Stimulated activated CD4-positive, alpha-beta T cell treated with anti-CD3 and anti-CD28 coated beads, Interleukin-12 subunit alpha, Interleukin-12 subunit beta, amount 100 ng/mL, for 4 hours (primary cell): ENCODE measurements at regions not wholly inside any gene's neighbourhood (a gene's known extent, or its start where the extent isn't known, plus 50 kb on each side); places are given as distances from the start of the nearest gene placed in this dataset.

Source experiments
- DNase-seq: peaks from one replicate; pipeline ENCODE4 v3.0.0-alpha.2; 2020

DNA sequence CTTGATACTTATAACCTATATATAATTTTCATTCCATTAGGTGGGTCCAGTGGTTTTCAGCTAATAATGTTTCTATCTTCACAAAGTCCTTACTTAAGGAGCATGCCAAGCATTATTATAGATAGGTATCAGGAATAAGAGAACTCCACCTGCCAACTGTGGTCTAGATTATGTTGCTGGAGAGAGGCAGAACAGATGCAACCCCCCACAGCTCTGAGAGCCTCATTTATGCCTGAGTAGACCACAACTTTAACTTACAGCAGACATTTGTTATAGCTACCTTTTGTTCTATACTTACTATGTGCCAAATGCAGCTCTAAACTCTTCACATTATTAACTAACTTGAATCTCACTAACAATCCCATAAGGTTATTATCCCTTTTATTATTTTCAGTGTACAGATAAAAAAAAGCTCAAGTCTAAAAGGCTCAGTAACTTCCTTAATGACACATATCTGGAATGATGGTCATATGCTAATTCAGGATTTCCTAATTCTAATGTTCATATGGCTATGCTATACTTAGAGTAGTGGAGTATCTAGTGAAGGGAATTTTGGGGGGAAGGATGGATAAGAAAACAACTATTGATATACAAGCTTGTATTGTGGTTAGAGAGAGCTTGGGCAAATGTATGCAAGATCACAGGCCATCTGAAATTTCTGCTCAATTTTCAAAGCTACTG is 119.1 kb upstream of the RND3 start:
- DNase-seq: no peak

DNA sequence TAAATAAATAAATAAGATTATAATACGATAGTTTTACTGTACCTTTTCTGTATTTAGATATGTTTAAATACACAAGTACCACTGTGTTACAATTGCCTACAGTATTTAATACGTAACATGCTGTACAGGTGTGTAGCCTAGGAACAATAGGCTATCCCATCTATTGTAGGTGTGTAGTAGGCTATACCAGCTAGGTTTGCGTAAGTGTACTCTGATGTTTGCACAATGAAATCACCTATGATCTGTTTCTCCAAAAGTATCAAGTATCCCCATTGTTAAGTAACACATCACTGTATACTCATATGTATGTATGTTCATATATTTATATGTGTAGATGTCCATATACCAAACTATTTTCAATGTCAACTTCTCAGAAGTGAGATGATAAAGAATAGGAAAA is 118.2 kb upstream of the RND3 start:
- no peak for DNase-seq

DNA sequence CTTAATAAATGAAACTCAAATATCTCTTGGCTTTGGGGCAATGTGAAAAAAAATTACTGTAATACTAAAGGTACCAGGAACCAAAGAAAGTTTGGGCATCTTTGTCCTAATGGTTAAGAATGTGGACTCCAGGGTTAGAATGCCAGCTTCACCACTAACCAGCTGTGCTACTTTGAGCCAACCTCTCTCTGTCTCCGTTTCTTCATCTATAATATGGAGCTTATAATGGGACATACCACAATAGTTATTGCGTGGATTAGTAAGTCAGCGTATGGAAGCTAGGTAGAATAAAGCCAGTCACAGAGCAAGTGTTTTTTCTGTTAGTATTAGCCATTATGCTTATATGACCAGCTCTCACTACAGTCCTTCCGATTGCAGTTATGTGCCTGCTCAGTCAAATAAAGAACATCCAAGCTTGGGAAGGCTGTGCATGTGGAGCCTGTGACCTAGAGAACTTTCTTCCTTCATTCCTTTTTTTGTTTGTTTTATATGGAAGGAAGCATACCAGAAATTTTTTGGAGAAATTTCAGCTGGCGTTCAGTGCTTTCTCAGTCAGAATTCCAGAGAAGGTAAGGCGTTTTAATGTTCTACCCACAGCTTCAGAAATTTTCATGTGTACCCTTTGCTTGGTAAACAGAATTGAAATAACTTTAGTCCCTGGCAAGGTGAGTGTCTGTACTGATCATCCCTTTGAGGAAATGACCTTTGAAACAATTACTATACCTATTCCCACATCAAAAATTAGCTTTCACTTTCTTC is 114.0 kb upstream of the RND3 start:
- DNase-seq: no peak

DNA sequence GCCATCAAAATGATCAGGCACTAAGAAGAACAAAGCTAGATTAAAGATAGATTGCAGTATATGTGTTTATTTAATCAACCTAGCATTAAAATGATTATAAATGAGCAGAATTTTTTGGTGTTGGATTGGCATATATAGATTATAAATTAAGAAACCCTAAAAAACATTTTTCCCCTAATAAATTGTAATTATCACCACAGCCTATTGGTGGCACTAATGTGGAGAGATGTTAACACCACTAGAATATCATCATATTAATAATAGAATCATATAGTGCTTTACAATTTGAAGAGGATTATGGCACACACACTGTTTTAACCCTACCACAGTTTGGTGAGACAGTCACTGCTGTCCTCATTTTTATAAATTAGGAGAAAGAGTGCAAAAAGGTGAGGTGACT is 112.4 kb upstream of the RND3 start:
- DNase-seq: no peak

DNA sequence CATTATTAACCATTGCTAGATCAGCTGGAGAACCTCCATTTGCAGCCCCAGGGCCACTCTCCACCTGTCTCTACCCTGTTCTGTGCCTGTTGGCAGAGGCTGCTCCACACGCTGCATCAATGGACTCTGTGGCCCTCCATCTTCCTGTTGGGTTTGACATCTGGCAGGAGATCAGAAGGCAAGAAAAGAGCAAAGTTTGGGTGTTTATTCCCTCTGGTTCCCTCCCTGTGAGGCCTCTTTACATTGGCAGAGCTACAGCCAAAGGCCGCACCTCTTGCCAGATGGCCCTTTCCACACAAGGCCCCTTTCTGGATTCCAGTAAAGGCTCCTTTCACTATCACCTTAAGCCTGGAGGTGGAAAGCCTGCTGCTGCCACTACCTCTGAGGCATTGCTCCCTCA is 110.9 kb upstream of the RND3 start:
- no peak for DNase-seq

DNA sequence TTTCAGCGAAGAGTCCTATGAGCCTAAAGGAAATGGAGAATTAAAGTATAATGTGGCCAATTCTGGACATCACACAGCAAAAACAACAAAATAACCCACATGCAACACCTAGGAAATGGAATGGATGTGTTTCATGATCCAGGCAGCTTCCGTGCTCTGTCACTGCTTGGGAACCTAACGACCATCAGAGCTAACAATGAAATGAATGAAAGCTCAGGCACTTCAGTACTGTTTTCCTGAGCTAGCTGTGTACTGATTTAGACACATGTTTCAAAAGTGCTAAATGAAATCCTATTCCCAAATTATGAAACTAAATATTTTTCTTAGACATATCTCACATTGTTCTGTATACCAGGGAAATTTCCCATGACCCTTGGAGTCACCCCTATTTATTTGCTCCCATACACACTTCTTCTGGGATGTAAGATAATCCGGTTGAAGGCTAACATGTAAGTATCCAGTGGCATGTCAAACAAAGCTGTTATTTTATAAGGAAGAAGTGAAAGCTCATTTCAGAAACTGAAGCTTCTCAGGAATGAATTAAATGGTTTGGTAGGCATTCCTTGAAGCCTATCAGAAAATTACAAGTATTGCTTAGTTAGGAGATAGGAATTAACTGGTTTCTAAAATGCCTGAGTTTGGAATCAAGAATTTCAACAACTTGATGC is 108.5 kb upstream of the RND3 start:
- DNase-seq: no peak

DNA sequence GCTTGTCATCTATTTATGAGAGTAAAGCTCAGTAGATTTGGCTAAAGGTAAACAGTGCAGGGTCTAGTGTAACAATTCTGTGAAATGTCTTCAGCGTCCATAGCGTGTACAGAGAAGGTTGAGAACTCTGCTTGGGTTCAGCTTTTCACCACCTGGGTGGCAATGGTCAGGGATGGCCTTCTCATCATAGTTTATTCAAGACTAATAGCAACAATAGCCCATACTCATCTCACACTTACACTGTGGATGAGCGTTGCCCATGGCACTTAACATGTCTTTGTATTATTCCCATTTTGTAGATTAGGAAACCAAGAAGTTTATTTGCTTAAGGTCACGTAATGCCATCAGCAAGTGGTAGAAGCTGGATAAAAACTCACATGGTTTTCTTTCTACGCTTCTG is 106.8 kb upstream of the RND3 start:
- DNase-seq: no peak

DNA sequence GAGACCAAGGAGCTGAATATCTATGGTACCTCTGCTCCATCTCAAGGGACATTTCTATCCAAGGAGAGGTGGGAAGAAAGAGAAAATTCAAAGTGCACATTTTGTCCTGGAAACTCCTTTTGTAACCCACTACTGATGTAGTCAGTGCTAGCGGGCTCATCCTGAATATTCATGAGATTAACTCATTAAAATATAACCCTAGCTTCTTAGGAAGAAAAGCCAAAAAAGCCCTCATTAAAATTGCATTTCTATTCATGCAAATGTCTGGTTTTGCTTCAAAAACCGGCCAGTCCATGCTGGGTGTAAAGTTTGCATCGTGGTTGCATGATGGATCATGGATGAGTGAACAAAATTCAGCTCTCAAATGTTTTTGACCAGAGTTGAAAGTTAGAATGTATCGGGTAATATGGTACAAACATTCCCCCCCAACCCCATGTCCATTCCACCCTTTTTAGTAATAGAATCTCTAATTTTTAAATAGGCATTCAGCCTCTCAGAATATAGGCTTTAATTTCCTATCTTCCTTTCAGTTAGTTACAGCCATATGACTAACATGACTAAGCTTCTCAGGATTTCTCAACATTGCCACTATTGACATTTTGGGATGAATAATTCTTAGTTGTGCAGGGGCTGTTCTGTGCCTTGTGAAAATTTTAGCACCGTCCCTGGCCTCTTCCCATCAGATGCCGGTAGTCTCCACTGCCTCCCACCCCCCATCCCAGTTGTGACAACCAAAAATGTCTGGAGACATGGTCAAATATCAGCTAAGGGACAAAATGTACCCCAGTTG is 104.2 kb upstream of the RND3 start:
- no peak for DNase-seq

DNA sequence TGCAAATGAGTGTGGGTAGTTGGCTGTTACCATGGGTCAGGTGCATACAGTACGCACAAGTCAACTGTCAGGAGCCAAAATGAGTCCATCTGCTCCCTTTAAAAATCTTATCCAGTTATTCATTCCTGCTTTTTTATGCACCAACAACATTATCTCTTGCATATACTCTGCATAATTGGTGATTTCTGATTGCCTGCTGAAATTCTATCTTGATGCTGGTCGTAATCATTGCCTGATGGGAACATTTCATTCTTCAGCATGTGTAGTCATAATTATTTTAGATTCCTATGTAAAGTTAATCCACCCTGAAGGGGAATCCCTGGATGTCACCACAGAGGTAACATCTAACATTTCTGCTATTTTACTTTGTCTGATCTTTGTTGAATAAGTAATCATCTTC is 102.2 kb upstream of the RND3 start:
- no peak for DNase-seq

DNA sequence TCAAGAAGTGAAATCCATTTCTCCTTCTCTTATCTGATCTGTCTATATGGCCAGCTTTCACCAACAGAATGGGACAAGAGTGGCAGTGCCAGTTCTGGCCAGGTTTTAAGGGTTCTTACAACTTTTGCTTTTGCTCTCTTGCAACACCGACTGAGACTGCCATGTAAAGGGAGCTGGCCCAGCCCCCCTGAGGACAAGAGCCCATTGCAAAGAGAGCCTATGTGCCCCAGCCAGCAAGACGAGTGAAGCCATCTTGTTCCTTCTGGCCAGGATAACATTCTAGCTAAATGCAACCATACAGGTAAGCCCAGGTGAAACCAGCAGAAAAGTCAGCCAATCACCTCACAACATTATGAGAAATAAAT is 101.0 kb upstream of the RND3 start:
- no peak for DNase-seq

DNA sequence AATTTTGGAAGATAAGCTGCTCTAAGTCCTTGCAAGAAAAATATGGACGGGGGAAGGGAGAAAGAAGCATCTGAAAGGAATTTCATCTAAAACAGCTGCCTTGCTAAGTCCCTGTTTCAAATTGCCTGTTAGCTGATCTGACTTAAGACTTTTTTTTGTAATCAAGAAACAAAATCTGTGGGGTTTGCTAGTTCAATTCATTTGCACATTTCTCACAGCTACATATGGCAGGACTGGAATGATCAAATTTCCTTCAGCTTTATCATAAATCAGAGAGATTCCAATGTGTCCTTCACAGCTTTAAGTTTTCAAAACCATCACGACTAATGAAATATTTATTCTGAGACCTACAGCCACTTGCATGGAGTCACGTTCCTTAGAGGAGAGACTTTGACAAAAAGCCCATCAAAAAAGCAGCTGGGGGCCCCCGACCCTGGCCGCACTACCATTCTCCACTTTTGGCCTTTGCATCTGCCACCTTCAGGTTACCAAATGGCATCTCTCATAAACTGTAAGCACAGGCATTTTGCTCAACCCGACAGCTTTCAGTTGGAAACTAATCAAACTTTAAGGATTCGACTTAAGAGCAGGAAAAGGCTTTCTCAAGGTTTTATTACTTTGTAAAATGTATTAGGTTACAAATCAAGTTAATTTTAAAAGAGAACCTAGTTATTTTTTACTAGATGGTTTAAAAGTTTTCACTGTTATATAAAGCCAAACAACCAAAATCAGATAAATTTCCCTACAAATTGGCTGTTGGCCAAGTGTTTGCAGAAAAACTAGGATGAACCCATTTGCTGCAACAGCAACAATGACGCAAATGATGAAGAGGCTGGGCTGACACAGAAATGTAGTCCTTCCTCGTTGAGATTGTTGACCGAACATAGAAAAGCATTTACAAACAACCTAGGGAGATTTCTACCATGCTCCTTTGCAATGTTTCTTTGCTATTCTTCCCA is 100.4 kb upstream of the RND3 start:
- no peak for DNase-seq

DNA sequence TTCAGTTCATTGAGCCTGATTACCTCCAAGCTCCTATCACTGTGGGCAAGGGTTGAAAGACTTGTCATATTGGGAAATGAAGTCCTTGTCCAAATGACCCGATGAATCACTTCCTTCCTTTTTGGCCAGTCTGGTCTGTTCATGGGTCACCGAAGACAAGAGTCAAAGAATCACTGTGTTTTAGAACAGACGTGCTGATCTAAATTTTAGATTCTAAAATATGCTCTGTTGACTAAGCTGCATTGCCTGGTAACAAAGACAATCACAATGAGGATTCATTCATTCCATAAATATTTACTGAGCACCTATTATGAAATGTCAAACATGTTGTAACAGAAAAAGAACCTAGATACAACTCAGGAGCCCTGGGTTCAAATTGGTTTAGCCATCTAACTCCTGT is 99.4 kb upstream of the RND3 start:
- DNase-seq: no peak

DNA sequence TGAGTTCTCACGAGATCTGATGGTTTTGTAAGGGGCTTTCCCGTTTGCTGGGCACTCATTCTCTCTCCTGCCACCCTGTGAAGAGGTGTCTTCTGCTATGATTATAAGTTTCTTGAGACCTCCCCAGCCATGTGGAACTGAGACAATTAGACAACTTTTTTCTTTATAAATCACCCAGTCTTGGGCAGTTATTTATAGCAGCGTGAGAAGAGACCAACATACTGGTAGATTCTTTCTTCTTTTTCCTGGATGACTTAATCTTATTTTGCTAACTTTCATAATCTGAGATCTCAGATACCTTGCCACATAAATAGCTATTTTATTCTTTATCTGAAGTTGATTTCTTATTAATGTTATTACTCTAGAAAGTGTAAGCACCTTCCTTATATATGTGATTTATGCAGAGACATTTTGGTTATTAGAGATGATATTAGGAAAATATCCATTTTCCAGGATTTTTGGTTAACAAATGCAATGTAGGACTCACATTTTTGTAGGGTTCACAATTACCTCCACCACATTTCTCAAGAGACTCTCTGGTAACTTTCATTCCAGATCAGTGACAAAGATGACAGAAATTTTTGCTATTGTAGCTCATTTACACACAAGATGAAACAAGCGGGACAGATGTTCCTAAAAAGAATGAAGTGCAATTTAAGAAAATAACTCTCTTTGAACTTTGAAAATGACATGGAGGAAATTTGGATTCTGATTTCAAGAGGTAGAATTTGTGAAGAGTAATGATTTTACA is 97.9 kb upstream of the RND3 start:
- no peak for DNase-seq

DNA sequence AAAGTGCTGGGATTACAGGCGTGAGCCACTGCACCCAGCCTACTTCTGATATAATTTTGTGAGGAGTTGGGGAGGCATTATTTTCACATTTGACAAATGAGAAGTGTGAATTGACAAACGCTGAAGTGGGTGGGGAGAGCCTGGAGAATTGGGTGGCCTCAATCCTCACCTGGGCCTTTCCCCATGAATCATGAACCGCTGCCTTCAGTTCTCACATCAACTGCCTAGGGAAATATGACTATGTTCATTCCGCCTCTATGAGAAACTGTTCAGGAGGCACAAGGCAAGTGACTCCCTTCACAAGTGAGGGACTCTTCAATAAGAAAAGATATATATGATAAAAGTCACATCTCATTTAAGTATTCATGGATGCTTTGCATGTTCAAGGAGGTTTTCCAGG is 96.6 kb upstream of the RND3 start:
- DNase-seq: no peak

DNA sequence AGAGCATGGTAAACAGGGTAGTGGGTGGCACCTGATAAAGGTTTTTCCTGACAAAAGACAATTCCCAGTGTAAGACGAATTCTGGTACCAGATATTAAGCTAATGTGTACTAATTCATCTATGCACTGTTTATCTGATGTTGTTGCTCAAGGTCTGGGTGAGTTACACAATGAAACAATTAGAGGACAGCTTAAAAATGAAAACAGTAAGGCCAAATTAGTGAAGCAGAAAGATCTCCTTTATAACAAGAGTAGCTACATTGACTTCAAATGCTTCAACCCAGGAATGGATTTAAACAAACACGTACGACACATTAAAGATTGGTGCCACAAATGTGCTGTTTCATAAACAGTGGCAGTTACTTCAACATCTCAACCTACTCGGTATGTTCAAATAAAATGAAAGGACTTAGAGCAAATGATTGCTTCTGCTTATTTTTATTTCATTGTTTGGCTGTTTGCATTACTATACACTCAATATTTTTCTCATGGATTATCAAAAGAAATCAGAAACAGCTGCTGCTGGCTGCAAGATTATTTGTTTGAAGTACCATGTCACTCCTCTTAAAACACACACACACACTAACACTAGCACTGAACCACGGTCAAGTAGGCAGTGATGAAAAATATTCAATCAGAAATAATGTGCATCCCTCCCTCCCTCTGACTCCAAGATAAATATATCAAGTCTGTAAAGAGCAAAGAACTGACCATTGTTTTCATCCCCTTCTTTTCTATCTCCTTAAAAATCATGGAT is 94.4 kb upstream of the RND3 start:
- DNase-seq: no peak

DNA sequence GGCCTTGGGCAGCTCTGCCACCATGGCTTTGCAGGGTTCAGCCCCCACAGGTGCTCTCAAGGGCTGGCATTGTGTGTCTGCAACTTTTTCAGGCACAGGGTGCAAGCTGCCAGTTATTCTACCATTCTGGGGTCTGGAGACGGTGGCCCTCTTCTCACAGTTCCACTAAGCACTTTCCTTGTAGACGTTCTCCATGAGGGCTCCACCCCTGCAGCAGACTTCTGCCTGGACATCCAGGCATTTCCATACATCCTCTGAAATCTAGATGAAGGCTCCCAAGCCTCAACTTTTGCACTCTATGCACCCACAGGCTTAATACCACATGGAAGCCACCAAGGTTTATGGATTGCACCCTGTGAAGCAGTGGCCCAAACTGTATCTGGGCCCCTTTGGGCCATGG is 91.0 kb upstream of the RND3 start:
- no peak for DNase-seq

DNA sequence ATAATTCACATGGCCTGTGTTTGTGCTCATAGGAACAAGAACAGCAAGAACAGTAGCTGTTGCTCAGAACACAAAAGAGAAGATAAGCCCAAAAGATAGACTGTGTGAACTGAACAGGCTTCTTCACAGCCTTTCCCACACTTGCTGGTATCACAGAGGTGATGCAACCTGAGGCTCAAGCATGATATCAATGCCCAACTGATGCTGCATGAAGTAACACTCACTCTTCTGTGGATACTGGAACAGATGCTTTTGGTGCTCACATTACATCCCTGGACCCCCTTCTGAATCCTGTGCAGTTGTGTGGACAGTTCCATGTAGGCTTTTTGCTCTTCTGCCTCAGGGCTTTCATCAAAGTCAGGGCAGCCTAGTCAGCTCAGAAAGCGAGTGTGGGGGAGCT is 88.4 kb upstream of the RND3 start:
- no peak for DNase-seq

DNA sequence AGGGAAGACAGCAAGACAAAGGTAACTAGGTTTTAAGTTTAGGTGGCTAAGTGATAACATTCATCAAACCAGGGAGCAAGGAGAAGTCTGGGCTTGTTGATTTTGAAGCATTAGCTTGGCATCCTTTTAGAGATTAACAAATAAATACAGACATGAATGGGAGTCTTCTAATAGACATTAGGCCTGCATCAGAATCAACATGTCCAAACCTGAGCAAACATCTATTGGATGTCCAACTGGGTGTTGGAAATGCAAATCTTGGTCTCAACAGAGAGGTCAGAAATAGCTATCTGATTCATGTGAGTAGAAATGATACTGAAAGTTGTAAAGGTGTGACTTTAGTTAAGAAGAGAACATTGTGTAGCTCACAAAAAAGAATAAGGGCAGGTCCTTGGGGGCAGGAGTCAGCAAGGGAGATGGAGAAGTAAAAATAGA is 85.5 kb upstream of the RND3 start:
- DNase-seq: no peak

DNA sequence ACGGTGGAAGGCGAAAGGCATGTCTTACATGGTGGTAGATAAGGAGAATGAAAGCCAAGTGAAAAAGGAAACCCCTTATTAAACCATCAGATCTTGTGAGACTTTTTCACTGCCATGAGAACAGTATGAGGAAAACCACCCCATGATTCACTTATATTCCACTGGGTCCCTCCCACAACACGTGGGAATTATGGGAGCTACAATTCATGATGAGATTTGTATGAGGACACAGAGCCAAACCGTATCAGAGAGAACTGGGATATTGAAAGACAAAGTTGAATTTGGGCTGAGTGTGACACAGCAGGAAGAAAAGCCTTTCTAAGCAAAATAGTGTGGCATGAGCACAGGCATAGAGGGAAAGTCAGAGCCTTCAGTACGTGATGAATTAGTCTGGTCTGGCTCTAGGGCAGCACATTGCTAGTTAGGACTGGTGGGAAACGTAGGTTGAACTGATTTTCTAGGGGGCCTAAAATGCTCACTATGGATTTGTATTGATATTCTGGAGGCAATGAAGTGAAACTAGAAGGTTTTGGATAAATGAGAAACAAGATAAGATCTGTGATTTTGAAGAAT is 84.8 kb upstream of the RND3 start:
- DNase-seq: no peak

DNA sequence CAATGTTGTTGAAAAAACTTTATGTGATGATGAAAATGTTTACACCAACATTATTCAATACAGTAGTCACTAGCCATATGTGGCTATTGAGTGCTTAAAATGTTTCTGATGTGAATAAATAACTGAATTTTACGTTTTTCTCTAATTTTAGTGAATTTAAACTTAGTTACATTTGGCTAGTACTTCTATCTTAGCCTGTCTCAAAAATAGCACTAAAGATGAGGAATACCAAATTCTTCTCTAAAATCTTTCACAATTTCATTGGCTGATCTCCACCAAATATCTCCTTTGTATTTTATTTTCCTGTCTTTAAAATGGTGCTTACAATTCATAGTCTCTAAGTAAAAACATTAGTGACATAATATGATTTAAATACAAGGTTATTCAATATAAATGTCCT is 83.7 kb upstream of the RND3 start:
- DNase-seq: no peak
